Stomach (tissue), 4 donors: ENCODE measurements at regions not wholly inside any gene's neighbourhood (a gene's known extent, or its start where the extent isn't known, plus 50 kb on each side); places are given as distances from the start of the nearest gene placed in this dataset.

ENCODE experiments used
- CTCF ChIP-seq, 7 experiments: fragments of 450-650 bp in 4 of 7; fragments of 200-600 bp in 3 of 7; sonication (generic) in 3 of 7; IDR thresholded peaks; one replicate each; pipeline ENCODE4 v1.5.1; 2016 to 2019; ENCODE audit warnings: antibody characterized with exemption in 7 of 7, control low read depth in 2 of 7, mild to moderate bottlenecking in 1 of 7
- EP300 ChIP-seq: sonication (generic); formaldehyde crosslinking; IDR thresholded peaks from one replicate; pipeline ENCODE4 v1.6.1; 2017; ENCODE audit warnings: antibody characterized with exemption
- POLR2A ChIP-seq, 4 donors: fragments of 450-650 bp; IDR thresholded peaks; one replicate each; pipeline ENCODE4 v1.6.1; 2016; ENCODE audit warnings: antibody characterized with exemption in 4 of 4, control low read depth in 2 of 4, mild to moderate bottlenecking in 1 of 4, moderate library complexity in 1 of 4
- POLR2AphosphoS5 ChIP-seq, 3 donors: sonication (generic); formaldehyde crosslinking; IDR thresholded peaks; one replicate each; pipeline ENCODE4 v1.6.1; 2016; ENCODE audit warnings: antibody characterized with exemption in 3 of 3

GRCh38 chr18:40863801-40864200 is 1091.2 kb upstream of the PIK3C3 start:
- TF ChIP-seq CTCF (IDR thresholded peaks at IDR 0.05) (no peak), EP300 (no peak), POLR2A (IDR thresholded peaks at IDR 0.05) (no peak), POLR2AphosphoS5 (IDR thresholded peaks at IDR 0.05) (no peak)
